Mucosa of rectum (tissue), 2 donors: ENCODE measurements at regions not wholly inside any gene's neighbourhood (a gene's known extent, or its start where the extent isn't known, plus 50 kb on each side); places are given as distances from the start of the nearest gene placed in this dataset.

Source experiments
- H3K27ac ChIP-seq, 2 donors: one replicate each; pipeline ENCODE4 v1.7.0; 2013; ENCODE audit warnings: inconsistent platforms in 2 of 2, low read depth in 2 of 2, low read length in 2 of 2
- H3K27me3 ChIP-seq, 2 donors: one replicate each; pipeline ENCODE4 v1.7.0; 2013; ENCODE audit warnings: low read length in 2 of 2; ENCODE audit not compliant: control insufficient read depth in 2 of 2, insufficient read depth in 2 of 2
- H3K36me3 ChIP-seq, 2 donors: one replicate each; pipeline ENCODE4 v1.7.0; 2013; ENCODE audit warnings: low read length in 2 of 2; ENCODE audit not compliant: control insufficient read depth in 2 of 2, insufficient read depth in 2 of 2
- H3K4me1 ChIP-seq, 2 donors: one replicate each; pipeline ENCODE4 v1.7.0; 2013; ENCODE audit warnings: low read length in 2 of 2, mild to moderate bottlenecking in 1 of 2; ENCODE audit not compliant: control insufficient read depth in 2 of 2, insufficient read depth in 2 of 2
- H3K4me3 ChIP-seq, 2 donors: one replicate each; pipeline ENCODE4 v1.7.0; 2013; ENCODE audit warnings: low read length in 2 of 2
- H3K9ac ChIP-seq, 2 donors: one replicate each; pipeline ENCODE4 v1.7.0; 2013; ENCODE audit warnings: low read length in 2 of 2, low read depth in 1 of 2, mild to moderate bottlenecking in 1 of 2
- H3K9me3 ChIP-seq, 2 donors: one replicate each; pipeline ENCODE4 v1.7.0; 2013; ENCODE audit warnings: low read length in 2 of 2; ENCODE audit not compliant: control insufficient read depth in 2 of 2
- donor health status: healthy.
- donor health status: Normal muscosa, but diverticular disease.

GRCh38 chr3:180534828-180535227 is 67.1 kb upstream of the TTC14 start:
- H3K9ac ChIP-seq: no peak overlapping the region
- H3K27ac ChIP-seq: no peak overlapping the region
- H3K27me3 ChIP-seq: no peaks in the 10 kb centered on the region
- no peaks in the 10 kb centered on the region for H3K4me1 ChIP-seq
- H3K9me3 ChIP-seq: no peaks in the 10 kb centered on the region
- no peak overlapping the region for H3K4me3 ChIP-seq
- no peaks in the 10 kb centered on the region for H3K36me3 ChIP-seq

GRCh38 chr3:180538493-180538892 is 63.5 kb upstream of the TTC14 start:
- Histone ChIP-seq H3K4me1 (no peaks in the 10 kb centered on the region), H3K27me3 (no peaks in the 10 kb centered on the region), H3K9ac (no peak overlapping the region), H3K4me3 (no peak overlapping the region), H3K27ac (no peak overlapping the region), H3K9me3 (no peaks in the 10 kb centered on the region), H3K36me3 (no peaks in the 10 kb centered on the region)

- Histone ChIP-seq H3K4me1 (no peaks in the 10 kb centered on the region), H3K27me3 (no peaks in the 10 kb centered on the region), H3K9me3 (no peaks in the 10 kb centered on the region), H3K36me3 (no peaks in the 10 kb centered on the region), H3K9ac (no peak overlapping the region), H3K4me3 (no peak overlapping the region), H3K27ac (no peak overlapping the region)
These were observed 58.1 kb upstream of the TTC14 start for GRCh38 chr3:180543877-180544276.

GRCh38 chr3:180546863-180547262 is 55.1 kb upstream of the TTC14 start:
- no peak overlapping the region for H3K27ac ChIP-seq
- no peaks in the 10 kb centered on the region for H3K27me3 ChIP-seq
- H3K9me3 ChIP-seq: no peaks in the 10 kb centered on the region
- H3K4me3 ChIP-seq: no peak overlapping the region
- H3K4me1 ChIP-seq: no peaks in the 10 kb centered on the region
- H3K9ac ChIP-seq: no peak overlapping the region
- no peaks in the 10 kb centered on the region for H3K36me3 ChIP-seq

- Histone ChIP-seq H3K9me3 (no peaks in the 10 kb centered on the region), H3K27ac (no peak overlapping the region), H3K36me3 (no peaks in the 10 kb centered on the region), H3K4me1 (no peaks in the 10 kb centered on the region), H3K27me3 (no peaks in the 10 kb centered on the region), H3K9ac (no peak overlapping the region), H3K4me3 (no peak overlapping the region)
These were observed 53.9 kb upstream of the TTC14 start for GRCh38 chr3:180548050-180548449.
